H1 (cell line): ENCODE measurements at regions not wholly inside any gene's neighbourhood (a gene's known extent, or its start where the extent isn't known, plus 50 kb on each side); places are given as distances from the start of the nearest gene placed in this dataset.

Source experiments
- CBX8 ChIP-seq: fragments of 300-800, 300-1000 bp; sonication (generic); IDR thresholded peaks from 2 replicates; pipeline ENCODE4 v1.7.1; 2016; ENCODE audit warnings: low read depth, low read length, borderline replicate concordance
- CREB1 ChIP-seq: IDR thresholded peaks from 2 replicates; pipeline ENCODE4 v1.6.1; 2012; ENCODE audit warnings: inconsistent platforms
- EP300 ChIP-seq, 2 experiments: IDR thresholded peaks; 1 replicate in 1 of 2; 2 replicates in 1 of 2; pipeline ENCODE4 v1.6.1; 2011 to 2012; ENCODE audit warnings: low read depth in 2 of 2, low read length in 2 of 2, mild to moderate bottlenecking in 2 of 2, borderline replicate concordance in 1 of 2, inconsistent platforms in 1 of 2, moderate library complexity in 1 of 2
- NANOG ChIP-seq: IDR thresholded peaks from 2 replicates; pipeline ENCODE4 v1.6.1; 2011; ENCODE audit warnings: low read length, low read depth, mild to moderate bottlenecking, inconsistent platforms; ENCODE audit not compliant: insufficient read depth, poor library complexity, severe bottlenecking
- SIRT6 ChIP-seq: IDR thresholded peaks from one replicate; pipeline ENCODE4 v1.7.1; 2012; ENCODE audit warnings: low read length, inconsistent platforms
- SP2 ChIP-seq: IDR thresholded peaks from 2 replicates; pipeline ENCODE4 v1.6.1; 2012; ENCODE audit warnings: mild to moderate bottlenecking, low read length, inconsistent platforms
- TF ChIP-seq, protein P1 (sequence below): fragments of 300-600 bp; sonication (generic); IDR thresholded peaks from 2 replicates; pipeline ENCODE4 v1.7.1; 2012; ENCODE audit warnings: low read length, moderate library complexity, mild to moderate bottlenecking, inconsistent platforms; ENCODE audit not compliant: insufficient replicate concordance
- TF ChIP-seq, protein P2 (sequence below), 3 experiments: IDR thresholded peaks; 1 replicate in 2 of 3; 2 replicates in 1 of 3; pipeline versions ENCODE4 v1.5.1 to v1.6.1; 2011; ENCODE audit warnings: low read length in 3 of 3, mild to moderate bottlenecking in 3 of 3, inconsistent platforms in 2 of 3, low read depth in 1 of 3, moderate library complexity in 1 of 3; ENCODE audit not compliant: insufficient read depth in 1 of 3; ENCODE audit errors: control extremely low read depth in 1 of 3

DNA sequence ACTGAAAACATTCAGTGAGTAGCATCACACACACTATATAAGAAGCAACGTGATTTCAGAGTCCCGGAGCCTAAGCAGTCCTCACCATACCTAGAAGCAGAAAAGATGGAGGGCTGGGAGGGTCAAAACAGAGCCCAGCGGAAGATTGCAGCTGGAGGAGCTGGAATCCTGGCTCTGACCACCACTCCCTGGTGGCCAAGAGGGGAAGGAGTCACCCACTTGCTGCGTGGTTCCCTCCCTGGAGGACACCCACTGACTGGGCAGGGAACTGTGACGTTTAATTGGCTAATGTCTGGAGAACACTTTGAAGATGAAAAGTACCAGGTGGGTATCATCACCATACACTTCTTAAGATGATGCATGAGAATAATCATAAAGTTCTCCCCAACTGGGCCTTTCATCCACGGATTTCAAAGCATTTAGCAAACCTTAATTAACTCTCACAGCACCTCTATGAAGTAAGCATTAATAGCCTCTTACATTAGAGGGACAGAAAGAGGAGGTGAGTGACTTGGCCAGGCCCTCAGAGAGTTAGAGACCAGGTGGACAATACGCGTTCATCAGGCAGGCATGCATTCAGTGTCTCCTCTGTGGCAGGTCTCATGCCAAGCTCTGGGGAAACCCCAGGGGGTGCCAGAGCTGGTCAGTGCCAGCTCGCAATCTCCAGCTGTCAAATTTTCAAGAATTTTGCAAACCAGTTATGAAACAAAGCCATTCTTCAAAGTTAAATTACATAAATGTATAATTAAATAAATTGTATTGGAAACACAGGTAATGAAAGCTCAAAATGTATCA, 137.9 kb downstream of the AXIN2 start (continued):
- TF ChIP-seq, protein P1, sequence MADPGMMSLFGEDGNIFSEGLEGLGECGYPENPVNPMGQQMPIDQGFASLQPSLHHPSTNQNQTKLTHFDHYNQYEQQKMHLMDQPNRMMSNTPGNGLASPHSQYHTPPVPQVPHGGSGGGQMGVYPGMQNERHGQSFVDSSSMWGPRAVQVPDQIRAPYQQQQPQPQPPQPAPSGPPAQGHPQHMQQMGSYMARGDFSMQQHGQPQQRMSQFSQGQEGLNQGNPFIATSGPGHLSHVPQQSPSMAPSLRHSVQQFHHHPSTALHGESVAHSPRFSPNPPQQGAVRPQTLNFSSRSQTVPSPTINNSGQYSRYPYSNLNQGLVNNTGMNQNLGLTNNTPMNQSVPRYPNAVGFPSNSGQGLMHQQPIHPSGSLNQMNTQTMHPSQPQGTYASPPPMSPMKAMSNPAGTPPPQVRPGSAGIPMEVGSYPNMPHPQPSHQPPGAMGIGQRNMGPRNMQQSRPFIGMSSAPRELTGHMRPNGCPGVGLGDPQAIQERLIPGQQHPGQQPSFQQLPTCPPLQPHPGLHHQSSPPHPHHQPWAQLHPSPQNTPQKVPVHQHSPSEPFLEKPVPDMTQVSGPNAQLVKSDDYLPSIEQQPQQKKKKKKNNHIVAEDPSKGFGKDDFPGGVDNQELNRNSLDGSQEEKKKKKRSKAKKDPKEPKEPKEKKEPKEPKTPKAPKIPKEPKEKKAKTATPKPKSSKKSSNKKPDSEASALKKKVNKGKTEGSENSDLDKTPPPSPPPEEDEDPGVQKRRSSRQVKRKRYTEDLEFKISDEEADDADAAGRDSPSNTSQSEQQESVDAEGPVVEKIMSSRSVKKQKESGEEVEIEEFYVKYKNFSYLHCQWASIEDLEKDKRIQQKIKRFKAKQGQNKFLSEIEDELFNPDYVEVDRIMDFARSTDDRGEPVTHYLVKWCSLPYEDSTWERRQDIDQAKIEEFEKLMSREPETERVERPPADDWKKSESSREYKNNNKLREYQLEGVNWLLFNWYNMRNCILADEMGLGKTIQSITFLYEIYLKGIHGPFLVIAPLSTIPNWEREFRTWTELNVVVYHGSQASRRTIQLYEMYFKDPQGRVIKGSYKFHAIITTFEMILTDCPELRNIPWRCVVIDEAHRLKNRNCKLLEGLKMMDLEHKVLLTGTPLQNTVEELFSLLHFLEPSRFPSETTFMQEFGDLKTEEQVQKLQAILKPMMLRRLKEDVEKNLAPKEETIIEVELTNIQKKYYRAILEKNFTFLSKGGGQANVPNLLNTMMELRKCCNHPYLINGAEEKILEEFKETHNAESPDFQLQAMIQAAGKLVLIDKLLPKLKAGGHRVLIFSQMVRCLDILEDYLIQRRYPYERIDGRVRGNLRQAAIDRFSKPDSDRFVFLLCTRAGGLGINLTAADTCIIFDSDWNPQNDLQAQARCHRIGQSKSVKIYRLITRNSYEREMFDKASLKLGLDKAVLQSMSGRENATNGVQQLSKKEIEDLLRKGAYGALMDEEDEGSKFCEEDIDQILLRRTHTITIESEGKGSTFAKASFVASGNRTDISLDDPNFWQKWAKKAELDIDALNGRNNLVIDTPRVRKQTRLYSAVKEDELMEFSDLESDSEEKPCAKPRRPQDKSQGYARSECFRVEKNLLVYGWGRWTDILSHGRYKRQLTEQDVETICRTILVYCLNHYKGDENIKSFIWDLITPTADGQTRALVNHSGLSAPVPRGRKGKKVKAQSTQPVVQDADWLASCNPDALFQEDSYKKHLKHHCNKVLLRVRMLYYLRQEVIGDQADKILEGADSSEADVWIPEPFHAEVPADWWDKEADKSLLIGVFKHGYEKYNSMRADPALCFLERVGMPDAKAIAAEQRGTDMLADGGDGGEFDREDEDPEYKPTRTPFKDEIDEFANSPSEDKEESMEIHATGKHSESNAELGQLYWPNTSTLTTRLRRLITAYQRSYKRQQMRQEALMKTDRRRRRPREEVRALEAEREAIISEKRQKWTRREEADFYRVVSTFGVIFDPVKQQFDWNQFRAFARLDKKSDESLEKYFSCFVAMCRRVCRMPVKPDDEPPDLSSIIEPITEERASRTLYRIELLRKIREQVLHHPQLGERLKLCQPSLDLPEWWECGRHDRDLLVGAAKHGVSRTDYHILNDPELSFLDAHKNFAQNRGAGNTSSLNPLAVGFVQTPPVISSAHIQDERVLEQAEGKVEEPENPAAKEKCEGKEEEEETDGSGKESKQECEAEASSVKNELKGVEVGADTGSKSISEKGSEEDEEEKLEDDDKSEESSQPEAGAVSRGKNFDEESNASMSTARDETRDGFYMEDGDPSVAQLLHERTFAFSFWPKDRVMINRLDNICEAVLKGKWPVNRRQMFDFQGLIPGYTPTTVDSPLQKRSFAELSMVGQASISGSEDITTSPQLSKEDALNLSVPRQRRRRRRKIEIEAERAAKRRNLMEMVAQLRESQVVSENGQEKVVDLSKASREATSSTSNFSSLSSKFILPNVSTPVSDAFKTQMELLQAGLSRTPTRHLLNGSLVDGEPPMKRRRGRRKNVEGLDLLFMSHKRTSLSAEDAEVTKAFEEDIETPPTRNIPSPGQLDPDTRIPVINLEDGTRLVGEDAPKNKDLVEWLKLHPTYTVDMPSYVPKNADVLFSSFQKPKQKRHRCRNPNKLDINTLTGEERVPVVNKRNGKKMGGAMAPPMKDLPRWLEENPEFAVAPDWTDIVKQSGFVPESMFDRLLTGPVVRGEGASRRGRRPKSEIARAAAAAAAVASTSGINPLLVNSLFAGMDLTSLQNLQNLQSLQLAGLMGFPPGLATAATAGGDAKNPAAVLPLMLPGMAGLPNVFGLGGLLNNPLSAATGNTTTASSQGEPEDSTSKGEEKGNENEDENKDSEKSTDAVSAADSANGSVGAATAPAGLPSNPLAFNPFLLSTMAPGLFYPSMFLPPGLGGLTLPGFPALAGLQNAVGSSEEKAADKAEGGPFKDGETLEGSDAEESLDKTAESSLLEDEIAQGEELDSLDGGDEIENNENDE, result no peak
- TF ChIP-seq SIRT6 (no peak), CREB1 (no peak), CBX8 (no peak), EP300 (IDR thresholded peaks at IDR 0.05; ENCODE audit: borderline replicate concordance in 1 of 2, low read depth in 2 of 2, low read length in 2 of 2) (no peak), NANOG (no peak), SP2 (no peak)
- TF ChIP-seq, protein P2, sequence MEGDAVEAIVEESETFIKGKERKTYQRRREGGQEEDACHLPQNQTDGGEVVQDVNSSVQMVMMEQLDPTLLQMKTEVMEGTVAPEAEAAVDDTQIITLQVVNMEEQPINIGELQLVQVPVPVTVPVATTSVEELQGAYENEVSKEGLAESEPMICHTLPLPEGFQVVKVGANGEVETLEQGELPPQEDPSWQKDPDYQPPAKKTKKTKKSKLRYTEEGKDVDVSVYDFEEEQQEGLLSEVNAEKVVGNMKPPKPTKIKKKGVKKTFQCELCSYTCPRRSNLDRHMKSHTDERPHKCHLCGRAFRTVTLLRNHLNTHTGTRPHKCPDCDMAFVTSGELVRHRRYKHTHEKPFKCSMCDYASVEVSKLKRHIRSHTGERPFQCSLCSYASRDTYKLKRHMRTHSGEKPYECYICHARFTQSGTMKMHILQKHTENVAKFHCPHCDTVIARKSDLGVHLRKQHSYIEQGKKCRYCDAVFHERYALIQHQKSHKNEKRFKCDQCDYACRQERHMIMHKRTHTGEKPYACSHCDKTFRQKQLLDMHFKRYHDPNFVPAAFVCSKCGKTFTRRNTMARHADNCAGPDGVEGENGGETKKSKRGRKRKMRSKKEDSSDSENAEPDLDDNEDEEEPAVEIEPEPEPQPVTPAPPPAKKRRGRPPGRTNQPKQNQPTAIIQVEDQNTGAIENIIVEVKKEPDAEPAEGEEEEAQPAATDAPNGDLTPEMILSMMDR (IDR thresholded peaks at IDR 0.05; ENCODE audit: control extremely low read depth in 1 of 3, insufficient read depth in 1 of 3, low read depth in 1 of 3, low read length in 3 of 3), result peak; percentile 18 to 30 (median 21); a peak in 3 of 4 replicates
